ENCODE measurements at regions not wholly inside any gene's neighbourhood (a gene's known extent, or its start where the extent isn't known, plus 50 kb on each side); places are given as distances from the start of the nearest gene placed in this dataset.

- TF ChIP-seq REST (IDR thresholded peaks at IDR 0.05; ENCODE audit: insufficient read depth in 1 of 2, low read depth in 2 of 2, low read length in 2 of 2) (no peak), POLR2AphosphoS5 (IDR thresholded peaks at IDR 0.05; ENCODE audit: low read depth, low read length) (no peak), TAF1 (IDR thresholded peaks at IDR 0.05; ENCODE audit: borderline replicate concordance, insufficient read depth, low read length) (no peak), SIN3A (IDR thresholded peaks at IDR 0.05; ENCODE audit: borderline replicate concordance, insufficient read depth, low read length) (no peak), FOXP2 (optimal IDR thresholded peaks at IDR 0.05; ENCODE audit: borderline replicate concordance, extremely low read depth, extremely low read length, insufficient read depth) (no peak)
Measured at GRCh38 chr14:40796168-40796567, 810.5 kb upstream of the LRFN5 start.

Data from PFSK-1 (cell line).